NCI-H460 (cell line): ENCODE measurements at regions not wholly inside any gene's neighbourhood (a gene's known extent, or its start where the extent isn't known, plus 50 kb on each side); places are given as distances from the start of the nearest gene placed in this dataset.

ENCODE experiments used
- DNase-seq: peaks from one replicate; pipeline ENCODE4 v3.0.0-alpha.2; 2016; ENCODE audit warnings: low read depth; ENCODE audit errors: extremely low read depth

- DNase-seq = no peak
Observed at GRCh38 chr4:63663870-63664269, 745.4 kb downstream of the TECRL start.

- no peak for DNase-seq
Observed at GRCh38 chr4:63644396-63644795, 764.9 kb downstream of the TECRL start.

GRCh38 chr4:63637270-63637669 lies 772.0 kb downstream of the TECRL start:
- no peak for DNase-seq

- no peak for DNase-seq
Observed at GRCh38 chr4:63632858-63633257, 776.4 kb downstream of the TECRL start.

GRCh38 chr4:63620271-63620670 lies 789.0 kb downstream of the TECRL start:
- DNase-seq = no peak

- no peak for DNase-seq
Observed at GRCh38 chr4:63619771-63620170, 789.5 kb downstream of the TECRL start.

- no peak for DNase-seq
Observed at GRCh38 chr4:63618883-63619718, 790.1 kb downstream of the TECRL start.

- DNase-seq = no peak
Observed at GRCh38 chr4:63607169-63607872, 801.9 kb downstream of the TECRL start.

GRCh38 chr4:63589796-63590195 lies 819.5 kb downstream of the TECRL start:
- DNase-seq = no peak

- no peak for DNase-seq
Observed at GRCh38 chr4:63583561-63583960, 825.7 kb downstream of the TECRL start.

GRCh38 chr4:63583007-63583406 lies 826.2 kb downstream of the TECRL start:
- no peak for DNase-seq

- no peak for DNase-seq
Observed at GRCh38 chr4:63580796-63581475, 828.3 kb downstream of the TECRL start.

GRCh38 chr4:63578383-63578782 lies 830.9 kb downstream of the TECRL start:
- DNase-seq = no peak

GRCh38 chr4:63566658-63567057 lies 842.6 kb downstream of the TECRL start:
- no peak for DNase-seq

GRCh38 chr4:63563288-63564014 lies 845.8 kb downstream of the TECRL start:
- no peak for DNase-seq

- DNase-seq = no peak
Observed at GRCh38 chr4:63558709-63559108, 850.5 kb downstream of the TECRL start.

GRCh38 chr4:63556332-63556731 lies 852.9 kb downstream of the TECRL start:
- no peak for DNase-seq

GRCh38 chr4:63553123-63553522 lies 856.1 kb downstream of the TECRL start:
- DNase-seq = no peak

- DNase-seq = no peak
Observed at GRCh38 chr4:63541828-63542227, 867.4 kb downstream of the TECRL start.

- no peak for DNase-seq
Observed at GRCh38 chr4:63529581-63530337, 879.5 kb downstream of the TECRL start.
